IMR-90 (cell line): ENCODE measurements at regions not wholly inside any gene's neighbourhood (a gene's known extent, or its start where the extent isn't known, plus 50 kb on each side); places are given as distances from the start of the nearest gene placed in this dataset.

Experiments
- ATAC-seq: fragments of 200-7000 bp; cut with Tn5 transposase; 2 replicates; pipeline ENCODE4 v1.9.1; 2020; ENCODE audit warnings: low read depth, mild to moderate bottlenecking, moderate library complexity
- BruUV-seq: library from RNA; stranded (reverse); fragments of 400-500 nt; replicated peaks from 2 replicates; lab custom pipeline; 2021; lab: Mats Ljungman, UMichigan
- CTCF ChIA-PET: fragments of 300-600 bp; formaldehyde crosslinking; extraction: SDS; loops from one replicate; lab custom pipeline; 2021; ENCODE audit warnings: antibody characterized with exemption; lab: Yijun Ruan, JAX
- POLR2A ChIA-PET: fragments of 300-600 bp; sonication (Branson Sonifier 250); formaldehyde crosslinking; loops from one replicate; lab custom pipeline; 2022; ENCODE audit warnings: antibody characterized with exemption; ENCODE audit not compliant: unreplicated experiment; lab: Charles Lee
- DNase-seq: peaks from one replicate; pipeline ENCODE4 v3.0.0; 2013
- H2AFZ ChIP-seq: replicated peaks from 2 replicates; pipeline ENCODE3; 2013; ENCODE audit warnings: low read length, mild to moderate bottlenecking; ENCODE audit not compliant: poor library complexity
- H2AK5ac ChIP-seq: 2 replicates; pipeline ENCODE4 v1.6.1; 2013; ENCODE audit warnings: low read depth, low read length, inconsistent platforms
- H2AK9ac ChIP-seq: replicated peaks from 2 replicates; pipeline ENCODE3; 2013; ENCODE audit warnings: mild to moderate bottlenecking, low read depth, low read length, moderate library complexity; ENCODE audit not compliant: poor library complexity
- H2BK120ac ChIP-seq: 2 replicates; pipeline ENCODE4 v1.6.1; 2013; ENCODE audit warnings: low read depth, low read length, inconsistent platforms
- H2BK15ac ChIP-seq: 3 replicates; pipeline ENCODE4 v1.6.1; 2013; ENCODE audit warnings: low read depth, low read length, inconsistent platforms
- H2BK20ac ChIP-seq: 2 replicates; pipeline ENCODE4 v1.6.1; 2013; ENCODE audit warnings: low read depth, mild to moderate bottlenecking, inconsistent platforms, low read length, moderate library complexity
- H2BK5ac ChIP-seq: 2 replicates; pipeline ENCODE4 v1.6.1; 2013; ENCODE audit warnings: mild to moderate bottlenecking, low read depth, low read length, inconsistent platforms; ENCODE audit not compliant: poor library complexity, severe bottlenecking
- H3K14ac ChIP-seq: replicated peaks from 2 replicates; pipeline ENCODE4 v1.6.1; 2013; ENCODE audit warnings: low read depth, low read length, inconsistent platforms
- H3K18ac ChIP-seq: 2 replicates; pipeline ENCODE4 v1.6.1; 2013; ENCODE audit warnings: low read depth, low read length, control low read depth
- H3K23ac ChIP-seq: 2 replicates; pipeline ENCODE4 v1.6.1; 2013; ENCODE audit warnings: low read depth, low read length, inconsistent platforms
- H3K27ac ChIP-seq: 2 replicates; pipeline ENCODE4 v1.5.1; 2013; ENCODE audit warnings: mild to moderate bottlenecking, control low read depth, low read length; ENCODE audit not compliant: insufficient read depth
- H3K27me3 ChIP-seq: 2 replicates; pipeline ENCODE4 v1.6.1; 2013; ENCODE audit warnings: low read length; ENCODE audit not compliant: control insufficient read depth, insufficient read depth
- H3K36me3 ChIP-seq: 2 replicates; pipeline ENCODE4 v1.6.1; 2013; ENCODE audit warnings: low read length, mixed read lengths; ENCODE audit not compliant: control insufficient read depth, insufficient read depth
- H3K4ac ChIP-seq: 2 replicates; pipeline ENCODE4 v1.6.1; 2013; ENCODE audit warnings: low read depth, low read length, inconsistent platforms
- H3K4me1 ChIP-seq: 2 replicates; pipeline ENCODE4 v1.6.1; 2013; ENCODE audit warnings: low read length, mixed read lengths; ENCODE audit not compliant: control insufficient read depth, insufficient read depth
- H3K4me2 ChIP-seq: 2 replicates; pipeline ENCODE4 v1.6.1; 2013; ENCODE audit warnings: low read depth, mild to moderate bottlenecking, control low read depth, low read length, moderate library complexity
- H3K4me3 ChIP-seq: 2 replicates; pipeline ENCODE4 v1.5.1; 2013; ENCODE audit warnings: low read depth, mild to moderate bottlenecking, control low read depth, low read length, moderate library complexity; ENCODE audit not compliant: insufficient read depth
- H3K56ac ChIP-seq: 2 replicates; pipeline ENCODE4 v1.6.1; 2013; ENCODE audit warnings: low read length, inconsistent platforms; ENCODE audit not compliant: insufficient read depth; ENCODE audit errors: extremely low read depth
- H3K79me1 ChIP-seq, 2 experiments: 2 replicates each; pipeline ENCODE4 v1.6.1; 2013; ENCODE audit warnings: low read length in 2 of 2, inconsistent platforms in 1 of 2, low read depth in 1 of 2
- H3K9ac ChIP-seq: 2 replicates; pipeline ENCODE4 v1.6.1; 2013; ENCODE audit warnings: low read depth, low read length, control low read depth
- H3K9me1 ChIP-seq: 2 replicates; pipeline ENCODE4 v1.6.1; 2013; ENCODE audit warnings: low read length, inconsistent platforms; ENCODE audit not compliant: insufficient read depth
- H3K9me3 ChIP-seq: 2 replicates; pipeline ENCODE4 v1.6.1; 2013; ENCODE audit warnings: low read length; ENCODE audit not compliant: control insufficient read depth, insufficient read depth
- H4K20me1 ChIP-seq: 2 replicates; pipeline ENCODE4 v1.6.1; 2013; ENCODE audit warnings: low read length, inconsistent platforms; ENCODE audit not compliant: insufficient read depth
- H4K5ac ChIP-seq: 2 replicates; pipeline ENCODE4 v1.6.1; 2013; ENCODE audit warnings: mild to moderate bottlenecking, low read depth, low read length, control low read depth
- H4K8ac ChIP-seq, 2 experiments: 2 replicates each; pipeline ENCODE4 v1.6.1; 2013; ENCODE audit warnings: low read depth in 2 of 2, low read length in 2 of 2, control low read depth in 1 of 2, inconsistent platforms in 1 of 2
- H4K91ac ChIP-seq: 2 replicates; pipeline ENCODE4 v1.6.1; 2013; ENCODE audit warnings: low read depth, low read length, inconsistent platforms; ENCODE audit not compliant: insufficient read depth
- BHLHE40 ChIP-seq: fragments of 150-350 bp; IDR thresholded peaks from 2 replicates; pipeline ENCODE4 v1.6.1; 2016; ENCODE audit warnings: mild to moderate bottlenecking, low read depth, low read length
- CEBPB ChIP-seq: IDR thresholded peaks from 2 replicates; pipeline ENCODE4 v1.6.1; 2012; ENCODE audit warnings: low read depth, low read length, improper control_type of control experiment
- CHD1 ChIP-seq: IDR thresholded peaks from 2 replicates; pipeline ENCODE4 v1.6.1; 2012; ENCODE audit warnings: low read depth, low read length, improper control_type of control experiment
- ELK1 ChIP-seq: fragments of 150-350 bp; IDR thresholded peaks from 2 replicates; pipeline ENCODE4 v1.6.1; 2016; ENCODE audit warnings: low read depth, mild to moderate bottlenecking, low read length, moderate library complexity, borderline replicate concordance
- FOS ChIP-seq: fragments of 150-350 bp; IDR thresholded peaks from 2 replicates; pipeline ENCODE4 v1.6.1; 2016; ENCODE audit warnings: low read depth, low read length
- MAFK ChIP-seq: IDR thresholded peaks from 2 replicates; pipeline ENCODE4 v1.6.1; 2012; ENCODE audit warnings: low read depth, low read length, improper control_type of control experiment
- MAZ ChIP-seq: IDR thresholded peaks from 2 replicates; pipeline ENCODE4 v1.6.1; 2012; ENCODE audit warnings: low read depth, mild to moderate bottlenecking, low read length, improper control_type of control experiment, moderate library complexity, borderline replicate concordance
- MXI1 ChIP-seq: IDR thresholded peaks from 2 replicates; pipeline ENCODE4 v1.6.1; 2012; ENCODE audit warnings: low read depth, mild to moderate bottlenecking, low read length, moderate library complexity, borderline replicate concordance
- NFE2L2 ChIP-seq: fragments of 150-350 bp; IDR thresholded peaks from 2 replicates; pipeline ENCODE4 v1.6.1; 2016; ENCODE audit warnings: low read depth, mild to moderate bottlenecking, low read length
- RAD21 ChIP-seq: IDR thresholded peaks from 2 replicates; pipeline ENCODE4 v1.6.1; 2012; ENCODE audit warnings: low read length, improper control_type of control experiment
- RCOR1 ChIP-seq: IDR thresholded peaks from 2 replicates; pipeline ENCODE4 v1.6.1; 2012; ENCODE audit warnings: mild to moderate bottlenecking, low read length, improper control_type of control experiment; ENCODE audit not compliant: insufficient replicate concordance
- RFX5 ChIP-seq: IDR thresholded peaks from 2 replicates; pipeline ENCODE4 v1.8.0; 2012; ENCODE audit warnings: low read depth, mild to moderate bottlenecking, low read length, moderate library complexity
- SMC3 ChIP-seq: fragments of 150-350 bp; IDR thresholded peaks from 2 replicates; pipeline ENCODE4 v1.6.1; 2016; ENCODE audit warnings: low read depth, mild to moderate bottlenecking, antibody characterized with exemption, low read length, moderate library complexity
- USF2 ChIP-seq: fragments of 150-350 bp; IDR thresholded peaks from 2 replicates; pipeline ENCODE4 v1.6.1; 2017; ENCODE audit warnings: mild to moderate bottlenecking, antibody characterized with exemption, low read length, low read depth
- WGBS, 2 experiments: methylation state at CpG; one replicate each; pipeline versions ENCODE4 v1.1.5 to v1.1.7; 2013; ENCODE audit warnings: missing lambda C conversion rate in 2 of 2; ENCODE audit not compliant: insufficient read length in 1 of 2; ENCODE audit errors: extremely low coverage in 2 of 2; 5-methylcytosine and 5-hydroxymethylcytosine counted together
- dilution Hi-C: fragments of 300-500 bp; cut with HindIII; formaldehyde crosslinking; loops from one replicate; pipeline ENCODE4 v1.14.3; 2018; ENCODE audit warnings: low sequenced_read_pairs; ENCODE audit not compliant: unreplicated experiment
- in situ Hi-C: fragments of 300-500 bp; cut with MboI; formaldehyde crosslinking; loops from 3 replicates; pipeline ENCODE4 v1.14.3; 2019; ENCODE audit warnings: low sequenced_read_pairs, inconsistent platforms, mixed read lengths
- intact Hi-C: fragments of 100-400 bp; cut with micrococcal nuclease; formaldehyde crosslinking; loops from 2 replicates; pipeline ENCODE4 v1.10.0; 2022
- TF ChIP-seq, protein P1 (sequence below): conservative IDR thresholded peaks from 2 replicates; pipeline ENCODE4 v1.5.1; 2012; ENCODE audit warnings: mild to moderate bottlenecking, low read depth, low read length, improper control_type of control experiment

- H3K23ac ChIP-seq: no peak overlapping the region
- no peaks in the 10 kb centered on the region for H3K9me3 ChIP-seq
- H3K4me3 ChIP-seq: no peak overlapping the region
- intact Hi-C loops: no loop called here
- ChIA-PET CTCF (interaction anchor here (0.6 kb wide), 1 partner anchor 120 kb away, joined by 5 read pairs; no protein-coding TSS in a partner anchor), POLR2A (no interaction called here)
- DNase-seq (no peak), ATAC-seq (no peak)
- no peak overlapping the region for H2AK9ac ChIP-seq
- H2BK120ac ChIP-seq: no peak overlapping the region
- no peak overlapping the region for H2BK5ac ChIP-seq
- H3K9me1 ChIP-seq: no peaks in the 10 kb centered on the region
- no TSS peak for BruUV-seq
- no peak overlapping the region for H4K5ac ChIP-seq
- peaks cover under 1% of the 10 kb centered on the region for H3K4me1 ChIP-seq
- H4K8ac ChIP-seq: no peak overlapping the region
- H3K36me3 ChIP-seq: no peaks in the 10 kb centered on the region
- no peak overlapping the region for H3K56ac ChIP-seq
- no peak overlapping the region for H3K9ac ChIP-seq
- H3K14ac ChIP-seq: no peak overlapping the region
- no peak overlapping the region for H3K4me2 ChIP-seq
- no peak overlapping the region for H3K18ac ChIP-seq
- H3K79me1 ChIP-seq: no peaks in the 10 kb centered on the region
- in situ Hi-C loops: no loop called here
- 64% methylated on average over 8 of the region's 16 CpGs; no CpG with 5 or more reads in 1 of the 2 experiments for WGBS, 2 experiments
- H3K27ac ChIP-seq: no peak overlapping the region
- no peak overlapping the region for H2BK20ac ChIP-seq
- H4K91ac ChIP-seq: no peak overlapping the region
- H2AK5ac ChIP-seq: peak overlapping the region; percentile 39; the same call in 1 of the 2 replicates
- peaks cover 6% of the 10 kb centered on the region for H3K27me3 ChIP-seq
- no peak overlapping the region for H2BK15ac ChIP-seq
- no peak overlapping the region for H3K4ac ChIP-seq
- H2AFZ ChIP-seq: no peak overlapping the region
- dilution Hi-C loops: no loop called here
- H4K20me1 ChIP-seq: no peaks in the 10 kb centered on the region
- TF ChIP-seq RCOR1 (no peak), USF2 (no peak), MAZ (no peak), BHLHE40 (no peak), SMC3 (no peak), NFE2L2 (no peak), ELK1 (no peak), FOS (no peak), CHD1 (no peak), RFX5 (no peak), MXI1 (no peak), MAFK (no peak), CEBPB (no peak), RAD21 (no peak)
- TF ChIP-seq, protein P1, sequence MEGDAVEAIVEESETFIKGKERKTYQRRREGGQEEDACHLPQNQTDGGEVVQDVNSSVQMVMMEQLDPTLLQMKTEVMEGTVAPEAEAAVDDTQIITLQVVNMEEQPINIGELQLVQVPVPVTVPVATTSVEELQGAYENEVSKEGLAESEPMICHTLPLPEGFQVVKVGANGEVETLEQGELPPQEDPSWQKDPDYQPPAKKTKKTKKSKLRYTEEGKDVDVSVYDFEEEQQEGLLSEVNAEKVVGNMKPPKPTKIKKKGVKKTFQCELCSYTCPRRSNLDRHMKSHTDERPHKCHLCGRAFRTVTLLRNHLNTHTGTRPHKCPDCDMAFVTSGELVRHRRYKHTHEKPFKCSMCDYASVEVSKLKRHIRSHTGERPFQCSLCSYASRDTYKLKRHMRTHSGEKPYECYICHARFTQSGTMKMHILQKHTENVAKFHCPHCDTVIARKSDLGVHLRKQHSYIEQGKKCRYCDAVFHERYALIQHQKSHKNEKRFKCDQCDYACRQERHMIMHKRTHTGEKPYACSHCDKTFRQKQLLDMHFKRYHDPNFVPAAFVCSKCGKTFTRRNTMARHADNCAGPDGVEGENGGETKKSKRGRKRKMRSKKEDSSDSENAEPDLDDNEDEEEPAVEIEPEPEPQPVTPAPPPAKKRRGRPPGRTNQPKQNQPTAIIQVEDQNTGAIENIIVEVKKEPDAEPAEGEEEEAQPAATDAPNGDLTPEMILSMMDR: no peak
Measured at GRCh38 chr9:136608348-136609159, 54.2 kb upstream of the EGFL7 start.
